PC-9 (cell line): ENCODE measurements at regions not wholly inside any gene's neighbourhood (a gene's known extent, or its start where the extent isn't known, plus 50 kb on each side); places are given as distances from the start of the nearest gene placed in this dataset.

Experiments used
- EZH2 ChIP-seq: fragments of 200-600 bp; sonication (generic); IDR thresholded peaks from 2 replicates; pipeline ENCODE4 v1.8.0; 2017; ENCODE audit warnings: antibody characterized with exemption, low read depth
- TF ChIP-seq, protein P1 (sequence below): fragments of 200-600 bp; sonication (generic); conservative IDR thresholded peaks from 2 replicates; pipeline ENCODE4 v1.6.1; 2017; ENCODE audit warnings: mixed run types, antibody characterized with exemption, mild to moderate bottlenecking, moderate library complexity

DNA sequence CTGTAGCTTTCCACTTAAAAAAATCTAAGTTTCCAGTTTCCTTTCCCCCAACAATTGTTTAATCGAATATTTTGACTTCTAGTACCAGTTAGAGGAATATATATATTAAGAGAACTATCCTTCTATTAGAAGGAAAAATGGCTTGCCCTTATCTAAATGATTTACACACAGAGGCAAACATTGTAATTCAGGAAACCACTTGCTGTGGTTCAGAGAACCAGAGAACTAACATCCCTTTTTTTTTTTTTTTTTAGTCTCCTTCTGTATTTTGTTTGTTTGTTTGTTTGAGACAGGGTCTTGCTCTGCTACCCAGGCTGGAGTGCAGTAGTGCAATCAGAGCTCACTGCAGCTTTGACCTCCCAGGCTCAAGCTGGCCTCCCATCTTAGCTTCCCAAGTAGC is 746.6 kb downstream of the VRK1 start:
- TF ChIP-seq, protein P1, sequence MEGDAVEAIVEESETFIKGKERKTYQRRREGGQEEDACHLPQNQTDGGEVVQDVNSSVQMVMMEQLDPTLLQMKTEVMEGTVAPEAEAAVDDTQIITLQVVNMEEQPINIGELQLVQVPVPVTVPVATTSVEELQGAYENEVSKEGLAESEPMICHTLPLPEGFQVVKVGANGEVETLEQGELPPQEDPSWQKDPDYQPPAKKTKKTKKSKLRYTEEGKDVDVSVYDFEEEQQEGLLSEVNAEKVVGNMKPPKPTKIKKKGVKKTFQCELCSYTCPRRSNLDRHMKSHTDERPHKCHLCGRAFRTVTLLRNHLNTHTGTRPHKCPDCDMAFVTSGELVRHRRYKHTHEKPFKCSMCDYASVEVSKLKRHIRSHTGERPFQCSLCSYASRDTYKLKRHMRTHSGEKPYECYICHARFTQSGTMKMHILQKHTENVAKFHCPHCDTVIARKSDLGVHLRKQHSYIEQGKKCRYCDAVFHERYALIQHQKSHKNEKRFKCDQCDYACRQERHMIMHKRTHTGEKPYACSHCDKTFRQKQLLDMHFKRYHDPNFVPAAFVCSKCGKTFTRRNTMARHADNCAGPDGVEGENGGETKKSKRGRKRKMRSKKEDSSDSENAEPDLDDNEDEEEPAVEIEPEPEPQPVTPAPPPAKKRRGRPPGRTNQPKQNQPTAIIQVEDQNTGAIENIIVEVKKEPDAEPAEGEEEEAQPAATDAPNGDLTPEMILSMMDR: no peak
- TF ChIP-seq EZH2: no peak
